Aorta (tissue), 5 donors: ENCODE measurements at regions not wholly inside any gene's neighbourhood (a gene's known extent, or its start where the extent isn't known, plus 50 kb on each side); places are given as distances from the start of the nearest gene placed in this dataset.
"Not testable (repeated sequence)": the region's sequence is repeated elsewhere in the genome, so short reads cannot be mapped to it uniquely, and the experiment has no call there.

ENCODE experiments used
- ATAC-seq: fragments of 200-7000 bp; cut with Tn5 transposase; one replicate; pipeline ENCODE4 v1.9.1; 2022; ENCODE audit warnings: moderate library complexity; ENCODE audit not compliant: low FRiP score
- DNase-seq, 2 donors: peaks; one replicate each; pipeline ENCODE4 v3.0.0-alpha.2; 2020
- H3K27ac ChIP-seq, 2 donors: one replicate each; pipeline ENCODE4 v1.5.1; 2013; ENCODE audit warnings: low read length in 2 of 2, mild to moderate bottlenecking in 2 of 2, moderate library complexity in 2 of 2, control low read depth in 1 of 2, inconsistent platforms in 1 of 2, low read depth in 1 of 2
- H3K27me3 ChIP-seq, 2 donors: one replicate each; pipeline ENCODE4 v1.6.1; 2013; ENCODE audit warnings: control low read depth in 1 of 2, low read length in 1 of 2, mild to moderate bottlenecking in 1 of 2, moderate library complexity in 1 of 2; ENCODE audit not compliant: insufficient read depth in 2 of 2, control insufficient read depth in 1 of 2
- H3K36me3 ChIP-seq, 2 donors: one replicate each; pipeline ENCODE4 v1.6.1; 2013; ENCODE audit warnings: control low read depth in 1 of 2, low read length in 1 of 2, mild to moderate bottlenecking in 1 of 2; ENCODE audit not compliant: insufficient read depth in 2 of 2, control insufficient read depth in 1 of 2
- H3K4me1 ChIP-seq, 2 donors: one replicate each; pipeline ENCODE4 v1.6.1; 2013; ENCODE audit warnings: low read length in 2 of 2, control low read depth in 1 of 2, mild to moderate bottlenecking in 1 of 2, moderate library complexity in 1 of 2; ENCODE audit not compliant: insufficient read depth in 2 of 2, control insufficient read depth in 1 of 2
- H3K4me3 ChIP-seq, 2 donors: one replicate each; pipeline ENCODE4 v1.5.1; 2013; ENCODE audit warnings: low read length in 2 of 2, control low read depth in 1 of 2, mild to moderate bottlenecking in 1 of 2
- H3K9me3 ChIP-seq: one replicate; pipeline ENCODE4 v1.6.1; 2013; ENCODE audit warnings: mild to moderate bottlenecking, low read length; ENCODE audit not compliant: control insufficient read depth
- WGBS, 2 donors: extraction: QIAGEN DNeasy Blood & Tissue Kit; methylation state at CpG; one replicate each; pipeline ENCODE4 v1.1.7; 2013; 5-methylcytosine and 5-hydroxymethylcytosine counted together
- intact Hi-C, 2 donors: fragments of 100-400 bp; cut with DNase I; formaldehyde crosslinking; loops; one replicate each; pipeline versions ENCODE4 v1.14.2 to v1.15.0; 2022
- donor health status: healthy with polysubstance abuse.
- donor health status: Bipolar disorder and iron deficiency.
- donor health status: DM: no; HTN: no; CAD: no.
- donor health status: DM: no; HTN: no; CAD: no.
- donor health status: DM: yes; HTN: yes; CAD: no.

GRCh38 chr5:66443462-66444130 lies 152.6 kb upstream of the MAST4 start:
- intact Hi-C loops = no loop called here
- DNase-seq (no peak), ATAC-seq (no peak)
- Histone ChIP-seq H3K27ac (no peak overlapping the region), H3K9me3 (no peaks in the 10 kb centered on the region), H3K4me1 (peaks cover 0 to 2% of the 10 kb centered on the region in 2 donors), H3K27me3 (no peaks in the 10 kb centered on the region), H3K36me3 (no peaks in the 10 kb centered on the region), H3K4me3 (no peak overlapping the region)
- 96 to 97% methylated on average over 4 of the region's 4 CpGs for WGBS, 2 donors

- H3K9me3 ChIP-seq, H3K27ac ChIP-seq, H3K4me1 ChIP-seq, ATAC-seq, DNase-seq, H3K36me3 ChIP-seq, H3K4me3 ChIP-seq, H3K27me3 ChIP-seq, intact Hi-C loops: not testable (repeated sequence)
- WGBS, 2 donors = 96 to 100% methylated on average over 1 of the region's 1 CpG
These were observed 148.1 kb upstream of the MAST4 start for GRCh38 chr5:66448070-66448469.

GRCh38 chr5:66450237-66450636 lies 146.0 kb upstream of the MAST4 start:
- Histone ChIP-seq H3K4me1 (peaks cover 0 to 4% of the 10 kb centered on the region in 2 donors), H3K27me3 (no peaks in the 10 kb centered on the region), H3K27ac (no peak overlapping the region), H3K36me3 (no peaks in the 10 kb centered on the region), H3K4me3 (no peak overlapping the region), H3K9me3 (no peaks in the 10 kb centered on the region)
- intact Hi-C loops = no loop called here
- DNase-seq (no peak), ATAC-seq (no peak)
- WGBS, 2 donors = 91 to 92% methylated on average over 6 of the region's 6 CpGs

GRCh38 chr5:66450988-66451387 lies 145.2 kb upstream of the MAST4 start:
- ATAC-seq (no peak), DNase-seq (no peak)
- peaks cover 0 to 4% of the 10 kb centered on the region in 2 donors for H3K4me1 ChIP-seq
- WGBS, 2 donors = 93 to 94% methylated on average over 2 of the region's 2 CpGs
- no peaks in the 10 kb centered on the region for H3K27me3 ChIP-seq
- no peaks in the 10 kb centered on the region for H3K36me3 ChIP-seq
- H3K9me3 ChIP-seq = no peaks in the 10 kb centered on the region
- no peak overlapping the region for H3K27ac ChIP-seq
- no peak overlapping the region for H3K4me3 ChIP-seq
- intact Hi-C loops = no loop called here

GRCh38 chr5:66452109-66452508 lies 144.1 kb upstream of the MAST4 start:
- intact Hi-C loops = no loop called here
- Histone ChIP-seq H3K4me3 (no peak overlapping the region), H3K9me3 (no peaks in the 10 kb centered on the region), H3K36me3 (no peaks in the 10 kb centered on the region), H3K27me3 (no peaks in the 10 kb centered on the region), H3K27ac (no peak overlapping the region), H3K4me1 (peaks cover 3 to 4% of the 10 kb centered on the region in 2 donors)
- ATAC-seq (no peak), DNase-seq (no peak)
- WGBS, 2 donors = 49 to 58% methylated on average over 1 of the region's 1 CpG

- H3K36me3 ChIP-seq = no peaks in the 10 kb centered on the region
- intact Hi-C loops = no loop called here
- DNase-seq = no peak
- WGBS, 2 donors = 3 to 7% methylated on average over 13 of the region's 13 CpGs
- ATAC-seq = no peak
- H3K9me3 ChIP-seq = no peaks in the 10 kb centered on the region
- H3K4me3 ChIP-seq = peak overlapping the region in 1 of 2 donors; percentile 41
- H3K4me1 ChIP-seq = peaks cover 3 to 4% of the 10 kb centered on the region in 2 donors
- H3K27me3 ChIP-seq = no peaks in the 10 kb centered on the region
- H3K27ac ChIP-seq = peak overlapping the region in 1 of 2 donors; percentile 85
These were observed 141.8 kb upstream of the MAST4 start for GRCh38 chr5:66454186-66455078.

GRCh38 chr5:66459728-66460127 lies 136.5 kb upstream of the MAST4 start:
- Histone ChIP-seq H3K27me3 (no peaks in the 10 kb centered on the region), H3K4me1 (peaks cover 3 to 4% of the 10 kb centered on the region in 2 donors), H3K36me3 (no peaks in the 10 kb centered on the region), H3K4me3 (no peak overlapping the region), H3K27ac (no peak overlapping the region), H3K9me3 (no peaks in the 10 kb centered on the region)
- DNase-seq = no peak
- intact Hi-C loops = no loop called here
- ATAC-seq = no peak
- WGBS, 2 donors = 78 to 100% methylated on average over 3 of the region's 3 CpGs

GRCh38 chr5:66467564-66467963 lies 128.6 kb upstream of the MAST4 start:
- no peaks in the 10 kb centered on the region for H3K9me3 ChIP-seq
- DNase-seq (no peak), ATAC-seq (no peak)
- 83 to 92% methylated on average over 4 of the region's 4 CpGs for WGBS, 2 donors
- no peak overlapping the region for H3K4me3 ChIP-seq
- intact Hi-C loops = no loop called here
- no peaks in the 10 kb centered on the region for H3K27me3 ChIP-seq
- no peaks in the 10 kb centered on the region for H3K4me1 ChIP-seq
- H3K27ac ChIP-seq = no peak overlapping the region
- H3K36me3 ChIP-seq = no peaks in the 10 kb centered on the region

- WGBS, 2 donors = 98 to 100% methylated on average over 1 of the region's 1 CpG
These were observed 126.5 kb upstream of the MAST4 start for GRCh38 chr5:66469684-66470083.

More at GRCh38 chr5:66469684-66470083, 126.5 kb upstream of the MAST4 start:
- no peaks in the 10 kb centered on the region for H3K27me3 ChIP-seq
- H3K4me1 ChIP-seq = no peaks in the 10 kb centered on the region
- no peak overlapping the region for H3K4me3 ChIP-seq
- H3K36me3 ChIP-seq = no peaks in the 10 kb centered on the region
- intact Hi-C loops = no loop called here
- no peaks in the 10 kb centered on the region for H3K9me3 ChIP-seq
- no peak for DNase-seq
- no peak for ATAC-seq
- no peak overlapping the region for H3K27ac ChIP-seq
